Duodenal mucosa (tissue), 2 donors: ENCODE measurements at regions not wholly inside any gene's neighbourhood (a gene's known extent, or its start where the extent isn't known, plus 50 kb on each side); places are given as distances from the start of the nearest gene placed in this dataset.
"Not testable (repeated sequence)": the region's sequence is repeated elsewhere in the genome, so short reads cannot be mapped to it uniquely, and the experiment has no call there.

ENCODE experiments used
- H3K27ac ChIP-seq: one replicate; pipeline ENCODE4 v1.7.0; 2013; ENCODE audit warnings: low read depth, low read length
- H3K27me3 ChIP-seq, 2 donors: one replicate each; pipeline ENCODE4 v1.7.0; 2013; ENCODE audit warnings: low read length in 2 of 2, control low read depth in 1 of 2; ENCODE audit not compliant: insufficient read depth in 2 of 2, control insufficient read depth in 1 of 2
- H3K36me3 ChIP-seq, 2 donors: one replicate each; pipeline ENCODE4 v1.7.0; 2013; ENCODE audit warnings: low read length in 2 of 2, control low read depth in 1 of 2; ENCODE audit not compliant: insufficient read depth in 2 of 2, control insufficient read depth in 1 of 2
- H3K4me1 ChIP-seq, 2 donors: one replicate each; pipeline ENCODE4 v1.7.0; 2013; ENCODE audit warnings: low read length in 2 of 2, control low read depth in 1 of 2; ENCODE audit not compliant: insufficient read depth in 2 of 2, control insufficient read depth in 1 of 2
- H3K4me3 ChIP-seq, 2 donors: one replicate each; pipeline ENCODE4 v1.7.0; 2013; ENCODE audit warnings: low read length in 2 of 2, low read depth in 1 of 2
- H3K9ac ChIP-seq, 2 donors: one replicate each; pipeline ENCODE4 v1.7.0; 2013; ENCODE audit warnings: low read length in 2 of 2, low read depth in 1 of 2
- H3K9me3 ChIP-seq, 2 donors: one replicate each; pipeline ENCODE4 v1.7.0; 2013; ENCODE audit warnings: low read length in 2 of 2, control low read depth in 1 of 2; ENCODE audit not compliant: control insufficient read depth in 1 of 2

DNA sequence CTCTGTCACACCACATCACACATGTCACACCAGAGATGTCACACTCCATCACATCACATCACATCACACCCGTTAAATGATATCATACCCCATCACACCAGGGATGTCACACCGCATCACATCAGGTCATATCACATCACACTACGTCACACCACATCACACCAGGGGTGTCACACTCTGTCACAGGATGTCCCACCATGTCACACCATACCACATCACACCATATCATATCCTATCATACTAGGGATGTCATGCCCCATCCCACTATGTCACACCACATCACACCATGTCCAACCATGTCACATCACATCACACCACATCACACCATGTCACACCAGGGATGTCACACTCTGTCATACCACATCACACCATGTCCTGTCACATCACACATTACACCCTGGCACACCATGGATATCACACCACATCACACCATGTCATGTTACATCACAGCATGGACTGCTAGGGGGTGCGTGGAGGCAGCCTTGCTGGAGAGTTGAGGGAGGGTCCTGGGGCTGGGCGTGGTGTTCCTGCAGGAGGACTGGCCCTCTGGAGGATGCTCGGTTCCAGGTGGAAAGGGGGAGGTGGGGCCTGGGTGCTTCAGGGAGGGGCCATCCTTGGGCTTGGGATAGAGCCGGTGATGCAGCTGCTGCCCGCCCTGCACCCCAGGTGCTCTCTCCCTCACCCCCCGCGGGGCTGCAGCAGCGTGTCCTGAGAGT, 134.6 kb downstream of the TMEM121 start:
- H3K9me3 ChIP-seq: peaks cover 0 to 3% of the 10 kb centered on the region in 2 donors
- H3K36me3 ChIP-seq: no peaks in the 10 kb centered on the region
- H3K4me1 ChIP-seq: no peaks in the 10 kb centered on the region
- no peaks in the 10 kb centered on the region for H3K27me3 ChIP-seq
- no peak overlapping the region for H3K27ac ChIP-seq
- no peak overlapping the region for H3K9ac ChIP-seq
- no peak overlapping the region for H3K4me3 ChIP-seq

- not testable (repeated sequence) for H3K36me3 ChIP-seq, H3K27ac ChIP-seq, H3K9ac ChIP-seq, H3K4me3 ChIP-seq, H3K4me1 ChIP-seq, H3K9me3 ChIP-seq, H3K27me3 ChIP-seq
These were observed 135.7 kb downstream of the TMEM121 start for GRCh38 chr14:105662043-105662442.

DNA sequence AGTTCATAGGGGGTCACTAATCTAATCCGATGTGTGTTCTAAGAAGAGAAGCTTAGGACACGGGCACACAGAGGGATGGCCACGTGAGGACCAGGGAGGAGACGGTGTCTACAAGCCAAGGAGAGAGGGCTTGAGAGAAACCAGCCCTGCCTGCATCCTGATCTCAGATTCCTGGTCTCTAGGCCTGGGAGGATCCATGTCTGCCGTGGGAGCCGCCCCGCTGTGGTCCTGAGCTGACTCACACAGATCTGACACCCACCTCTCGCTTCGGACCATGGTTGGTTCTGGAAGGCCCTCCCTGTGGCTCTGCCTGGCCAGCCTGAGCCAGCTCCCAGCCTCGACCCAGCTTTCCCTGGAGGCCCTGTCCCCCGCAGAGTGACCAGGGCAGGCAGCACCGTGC, 136.2 kb downstream of the TMEM121 start:
- H3K27ac ChIP-seq, H3K27me3 ChIP-seq, H3K4me3 ChIP-seq, H3K36me3 ChIP-seq, H3K4me1 ChIP-seq, H3K9me3 ChIP-seq, H3K9ac ChIP-seq: not testable (repeated sequence)

DNA sequence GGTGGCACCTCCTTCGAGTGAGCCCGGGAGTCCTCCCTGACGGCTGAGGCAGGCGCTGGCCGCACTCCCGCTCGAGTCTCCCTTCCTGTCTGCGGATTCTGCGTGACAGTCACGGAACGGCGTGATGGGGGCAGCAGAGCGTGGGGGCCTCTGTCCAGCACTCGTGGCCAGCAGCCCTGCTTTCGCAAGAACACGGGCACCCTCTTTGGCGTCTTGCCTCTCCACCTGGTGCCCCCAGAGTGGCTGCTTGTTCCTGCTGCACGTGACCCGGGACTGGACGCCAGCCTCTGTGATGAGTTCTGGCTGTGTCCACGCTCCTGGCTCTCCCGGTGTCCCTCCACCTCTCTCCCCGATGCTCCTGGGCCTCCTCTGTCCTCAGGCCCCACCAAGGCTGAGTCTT, 136.9 kb downstream of the TMEM121 start:
- not testable (repeated sequence) for H3K27ac ChIP-seq, H3K4me3 ChIP-seq, H3K27me3 ChIP-seq, H3K4me1 ChIP-seq, H3K36me3 ChIP-seq, H3K9ac ChIP-seq, H3K9me3 ChIP-seq

DNA sequence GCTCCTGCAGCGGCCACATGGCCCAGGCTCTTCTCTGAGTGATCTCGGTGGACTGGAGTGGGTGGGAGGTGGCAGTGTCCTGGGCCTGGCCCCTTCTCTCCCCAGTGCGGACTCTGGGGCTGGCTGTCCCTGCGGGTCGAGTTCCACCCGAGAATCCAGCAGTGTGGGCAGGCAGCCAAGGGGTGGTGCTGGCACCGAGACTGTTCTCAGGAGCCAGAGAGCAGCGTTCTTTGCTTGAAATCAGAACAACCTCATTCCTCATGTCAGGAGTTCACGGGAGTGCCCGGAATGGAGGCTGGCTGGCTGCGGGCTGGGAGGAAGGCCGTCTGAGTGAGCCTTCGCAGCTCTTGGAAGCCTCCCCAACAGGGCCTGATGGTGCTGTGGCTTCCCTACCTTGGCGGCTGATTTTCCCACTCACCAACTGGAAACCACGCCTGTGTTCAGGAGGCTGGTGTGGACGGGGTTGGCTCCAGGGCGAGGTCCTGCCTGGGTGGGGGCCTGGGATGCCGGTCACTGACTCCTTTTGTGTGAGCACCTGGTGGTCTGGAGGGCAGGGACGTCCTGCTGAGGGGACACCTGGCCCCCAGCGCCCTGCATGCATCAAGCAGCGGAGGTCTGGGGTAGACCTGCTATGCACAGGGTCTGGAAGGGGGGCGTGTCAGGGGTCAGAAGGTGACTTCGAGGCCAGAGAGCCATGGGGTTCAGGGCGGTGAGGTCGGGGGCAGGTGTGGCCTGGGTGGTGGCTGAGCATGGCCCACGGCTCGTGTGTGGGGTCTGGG, 137.6 kb downstream of the TMEM121 start:
- not testable (repeated sequence) for H3K4me3 ChIP-seq, H3K36me3 ChIP-seq, H3K27ac ChIP-seq, H3K4me1 ChIP-seq, H3K9me3 ChIP-seq, H3K9ac ChIP-seq, H3K27me3 ChIP-seq

DNA sequence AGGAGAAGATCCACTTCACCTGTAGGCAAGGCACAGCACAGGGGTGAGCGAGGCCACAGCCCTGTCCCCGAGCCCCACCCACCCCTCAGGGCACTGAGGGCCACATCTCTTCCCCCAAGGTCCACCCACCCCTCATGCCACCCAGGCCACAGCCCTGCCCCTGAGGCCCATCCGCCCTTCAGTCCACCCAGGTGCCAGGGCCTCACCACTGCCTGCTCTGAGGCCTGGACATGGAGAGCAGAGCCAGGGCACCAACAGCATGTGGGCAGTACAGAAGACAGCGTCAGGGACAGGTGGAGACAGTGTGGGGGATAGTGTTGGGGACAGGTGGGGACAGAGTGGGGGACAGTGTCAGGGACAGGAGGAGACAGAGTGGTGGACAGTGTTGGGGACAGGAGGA, 138.3 kb downstream of the TMEM121 start:
- H3K4me3 ChIP-seq: no peak overlapping the region
- H3K27ac ChIP-seq: no peak overlapping the region
- H3K36me3 ChIP-seq: no peaks in the 10 kb centered on the region
- H3K9me3 ChIP-seq: peaks cover 0 to 3% of the 10 kb centered on the region in 2 donors
- H3K9ac ChIP-seq: no peak overlapping the region
- H3K4me1 ChIP-seq: no peaks in the 10 kb centered on the region
- H3K27me3 ChIP-seq: no peaks in the 10 kb centered on the region

- H3K9ac ChIP-seq: no peak overlapping the region
- H3K36me3 ChIP-seq: no peaks in the 10 kb centered on the region
- H3K27me3 ChIP-seq: no peaks in the 10 kb centered on the region
- no peaks in the 10 kb centered on the region for H3K9me3 ChIP-seq
- H3K4me1 ChIP-seq: no peaks in the 10 kb centered on the region
- H3K27ac ChIP-seq: no peak overlapping the region
- H3K4me3 ChIP-seq: no peak overlapping the region
These were observed 139.0 kb downstream of the TMEM121 start for GRCh38 chr14:105665247-105665950.

- Histone ChIP-seq H3K27ac (no peak overlapping the region), H3K4me3 (no peak overlapping the region), H3K9ac (no peak overlapping the region), H3K36me3 (no peaks in the 10 kb centered on the region), H3K27me3 (no peaks in the 10 kb centered on the region), H3K9me3 (no peaks in the 10 kb centered on the region), H3K4me1 (no peaks in the 10 kb centered on the region)
These were observed 139.5 kb downstream of the TMEM121 start for GRCh38 chr14:105665951-105666277.

DNA sequence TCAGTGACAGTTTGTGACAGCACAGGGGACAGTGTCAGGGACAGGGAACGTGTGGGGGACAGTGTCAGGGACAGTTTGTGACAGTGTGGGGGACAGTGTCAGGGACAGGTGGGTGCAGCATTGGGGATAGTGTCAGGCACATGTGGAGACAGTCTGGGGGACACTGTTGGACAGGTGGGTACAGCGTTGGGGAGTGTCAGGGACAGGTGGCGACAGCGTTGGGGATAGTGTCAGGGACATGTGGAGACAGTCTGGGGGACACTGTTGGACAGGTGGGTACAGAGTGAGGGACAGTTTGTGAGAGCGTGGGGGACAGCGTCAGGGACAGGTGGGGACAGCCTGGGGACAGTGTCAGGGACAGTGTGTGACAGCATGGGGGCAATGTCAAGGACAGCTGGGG, 140.0 kb downstream of the TMEM121 start:
- H3K9ac ChIP-seq: no peak overlapping the region

DNA sequence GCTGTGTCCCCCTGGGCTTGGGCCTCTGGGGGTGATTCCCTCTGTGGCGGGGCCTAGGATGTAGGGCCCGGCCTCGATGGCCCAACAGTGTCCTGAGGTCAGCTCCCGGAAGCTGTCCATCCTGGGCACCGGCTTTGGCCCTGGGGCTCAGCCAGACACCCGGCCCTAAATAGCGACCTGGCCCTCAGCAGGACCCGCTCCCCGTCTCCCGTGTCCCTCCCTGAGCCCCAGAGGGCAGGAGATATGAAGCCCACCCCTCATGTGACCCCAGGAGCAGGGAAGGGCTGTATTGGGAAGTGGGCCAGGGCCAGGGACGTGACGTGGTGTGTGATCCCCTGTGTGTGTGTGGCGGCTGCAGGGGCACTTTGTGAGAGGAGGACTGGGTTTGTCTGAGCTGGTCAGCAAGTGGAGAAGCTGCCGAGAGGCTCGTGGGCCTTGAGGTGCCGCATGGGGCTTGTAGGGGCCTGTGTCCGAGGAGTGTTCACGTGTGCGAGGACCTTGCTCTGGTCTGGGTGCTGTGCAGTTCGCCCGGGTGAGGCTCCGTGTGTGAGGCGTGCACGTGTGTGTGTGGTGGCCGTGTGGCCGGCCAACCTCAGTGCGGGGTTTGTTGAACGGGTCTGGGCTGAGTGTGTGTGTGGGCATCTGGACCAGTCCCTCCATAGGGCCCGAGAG, 140.7 kb downstream of the TMEM121 start:
- not testable (repeated sequence) for H3K4me1 ChIP-seq, H3K36me3 ChIP-seq, H3K4me3 ChIP-seq, H3K9ac ChIP-seq, H3K9me3 ChIP-seq, H3K27ac ChIP-seq, H3K27me3 ChIP-seq

More for the DNA sequence above, 140.0 kb downstream of the TMEM121 start:
- no peaks in the 10 kb centered on the region for H3K27me3 ChIP-seq
- H3K4me3 ChIP-seq: no peak overlapping the region
- no peaks in the 10 kb centered on the region for H3K36me3 ChIP-seq
- H3K27ac ChIP-seq: no peak overlapping the region
- H3K4me1 ChIP-seq: no peaks in the 10 kb centered on the region
- H3K9me3 ChIP-seq: no peaks in the 10 kb centered on the region
